HEK293T (cell line): ENCODE measurements at regions not wholly inside any gene's neighbourhood (a gene's known extent, or its start where the extent isn't known, plus 50 kb on each side); places are given as distances from the start of the nearest gene placed in this dataset.
"Not testable (repeated sequence)": the region's sequence is repeated elsewhere in the genome, so short reads cannot be mapped to it uniquely, and the experiment has no call there.

Experiments used
- CTCF ChIA-PET: fragments of 350-600 bp; formaldehyde crosslinking; extraction: SDS; loops from one replicate; lab custom pipeline; 2021; ENCODE audit warnings: antibody characterized with exemption, inconsistent platforms; lab: Yijun Ruan, JAX
- POLR2A ChIA-PET: fragments of 350-600 bp; formaldehyde crosslinking; extraction: SDS; loops from one replicate; lab custom pipeline; 2020; ENCODE audit warnings: antibody characterized with exemption, inconsistent platforms; lab: Yijun Ruan, JAX
- DNase-seq: peaks from one replicate; pipeline ENCODE4 v3.0.0; 2012; ENCODE audit warnings: mixed read lengths; ENCODE audit errors: extremely low spot score
- ARNT ChIP-seq: fragments of 450-650 bp; IDR thresholded peaks from 2 replicates; pipeline ENCODE4 v1.6.1; 2017; ENCODE audit warnings: mild to moderate bottlenecking
- BHLHE40 ChIP-seq: fragments of 450-650 bp; IDR thresholded peaks from 2 replicates; pipeline ENCODE4 v1.6.1; 2016; ENCODE audit warnings: mild to moderate bottlenecking, moderate library complexity, borderline replicate concordance
- CTBP1 ChIP-seq: fragments of 450-650 bp; IDR thresholded peaks from 2 replicates; pipeline ENCODE4 v1.6.1; 2016; ENCODE audit warnings: borderline replicate concordance
- ELF4 ChIP-seq: fragments of 450-650 bp; IDR thresholded peaks from 2 replicates; pipeline ENCODE4 v1.6.1; 2017; ENCODE audit warnings: antibody characterized with exemption
- FOXA1 ChIP-seq: fragments of 450-650 bp; IDR thresholded peaks from 2 replicates; pipeline ENCODE4 v1.6.1; 2016; ENCODE audit warnings: mild to moderate bottlenecking
- FOXK2 ChIP-seq: fragments of 450-650 bp; IDR thresholded peaks from 2 replicates; pipeline ENCODE4 v1.6.1; 2016; ENCODE audit warnings: mild to moderate bottlenecking
- FOXM1 ChIP-seq: fragments of 450-650 bp; IDR thresholded peaks from 2 replicates; pipeline ENCODE4 v1.6.1; 2017; ENCODE audit warnings: mild to moderate bottlenecking, borderline replicate concordance
- HDGF ChIP-seq: fragments of 450-650 bp; IDR thresholded peaks from 2 replicates; pipeline ENCODE4 v1.6.1; 2017; ENCODE audit warnings: antibody characterized with exemption, borderline replicate concordance
- L3MBTL2 ChIP-seq: fragments of 450-650 bp; conservative IDR thresholded peaks from 2 replicates; pipeline ENCODE4 v1.6.1; 2016; ENCODE audit warnings: mild to moderate bottlenecking
- LEF1 ChIP-seq: fragments of 450-650 bp; IDR thresholded peaks from 2 replicates; pipeline ENCODE4 v1.6.1; 2017; ENCODE audit warnings: mild to moderate bottlenecking, borderline replicate concordance
- NFRKB ChIP-seq: fragments of 450-650 bp; IDR thresholded peaks from 2 replicates; pipeline ENCODE4 v1.6.1; 2016; ENCODE audit warnings: mild to moderate bottlenecking, moderate library complexity
- SP1 ChIP-seq: fragments of 450-650 bp; IDR thresholded peaks from 2 replicates; pipeline ENCODE4 v1.6.1; 2017
- SUZ12 ChIP-seq: fragments of 450-650 bp; IDR thresholded peaks from 2 replicates; pipeline ENCODE4 v1.6.1; 2016; ENCODE audit warnings: mild to moderate bottlenecking
- TARDBP ChIP-seq: fragments of 450-650 bp; IDR thresholded peaks from 2 replicates; pipeline ENCODE4 v1.6.1; 2016
- ZNF384 ChIP-seq: fragments of 450-650 bp; IDR thresholded peaks from 2 replicates; pipeline ENCODE4 v1.6.1; 2016
- TF ChIP-seq, protein P1 (sequence below): fragments of 450-650 bp; IDR thresholded peaks from 2 replicates; pipeline ENCODE4 v1.6.1; 2016

DNA sequence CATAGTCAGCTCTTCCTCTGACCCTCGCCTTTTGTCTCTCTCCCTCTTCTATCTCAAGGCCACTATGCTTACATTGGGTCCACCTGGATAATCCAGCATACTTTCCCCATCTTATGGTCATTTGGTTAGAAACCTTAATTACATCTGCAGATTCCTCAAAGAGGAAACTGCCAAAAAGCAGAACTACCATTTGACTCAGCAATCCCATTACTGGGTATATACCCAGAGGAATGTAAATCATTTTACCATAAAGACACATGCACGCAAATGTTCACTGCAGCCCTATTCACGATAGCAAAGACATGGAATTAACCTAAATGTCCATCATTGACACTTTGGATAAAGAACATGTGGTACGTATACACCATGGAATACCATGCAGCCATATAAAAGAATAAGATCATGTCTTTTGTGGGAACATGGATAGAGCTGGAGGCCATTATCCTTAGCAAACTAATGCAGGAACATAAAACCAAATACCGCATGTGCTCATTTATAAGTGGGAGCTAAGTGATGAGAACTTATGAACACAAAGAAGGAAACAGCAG is 114.8 kb upstream of the NPY start:
- CTCF ChIA-PET: no interaction called here

DNA sequence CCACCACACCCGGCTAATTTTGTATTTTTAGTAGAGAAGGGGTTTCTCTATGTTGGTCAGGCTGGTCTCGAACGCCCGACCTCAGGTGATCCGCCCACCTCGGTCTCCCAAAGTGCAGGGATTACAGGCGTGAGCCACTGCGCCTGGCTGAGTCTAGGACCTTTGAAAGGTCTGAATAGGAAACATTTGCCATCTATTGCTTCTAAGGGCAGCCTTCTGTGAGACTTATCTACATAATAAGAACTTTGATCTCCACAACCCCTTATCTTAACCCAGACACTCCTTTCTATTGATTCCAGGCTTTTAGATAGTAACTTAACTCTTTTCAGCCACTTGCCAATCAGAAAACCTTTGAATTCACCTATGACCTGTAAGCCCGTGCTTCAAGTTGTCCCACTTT is 112.0 kb upstream of the NPY start:
- DNase-seq, CTCF ChIA-PET, POLR2A ChIA-PET: not testable (repeated sequence)

More for the DNA sequence above, 114.8 kb upstream of the NPY start:
- DNase-seq: no peak
- POLR2A ChIA-PET: no interaction called here
- no peak for TF ChIP-seq CTBP1

DNA sequence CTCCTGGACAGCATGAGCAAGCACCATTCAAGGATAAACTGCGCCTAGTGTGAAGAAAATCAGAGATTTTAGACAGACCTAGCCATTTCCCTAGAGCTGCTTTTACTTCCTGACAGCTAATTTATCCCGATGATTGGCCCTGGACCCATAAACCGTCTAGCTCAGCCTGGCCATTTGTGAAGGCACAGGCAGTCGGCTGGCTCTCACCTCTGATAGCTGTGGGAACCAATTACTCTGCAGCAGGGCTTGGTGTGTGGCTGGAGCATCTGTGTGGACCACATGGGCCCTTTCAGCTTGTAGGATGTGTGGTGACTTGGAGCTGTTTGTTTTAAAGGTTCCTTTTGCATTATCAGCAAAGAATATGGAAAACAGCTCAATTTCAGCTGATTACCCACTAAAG is 111.1 kb upstream of the NPY start:
- TF ChIP-seq SP1: no peak
- TF ChIP-seq L3MBTL2: no peak
- no peak for TF ChIP-seq ARNT
- no peak for TF ChIP-seq FOXK2
- CTCF ChIA-PET: no interaction called here
- no peak for DNase-seq
- POLR2A ChIA-PET: no interaction called here

DNA sequence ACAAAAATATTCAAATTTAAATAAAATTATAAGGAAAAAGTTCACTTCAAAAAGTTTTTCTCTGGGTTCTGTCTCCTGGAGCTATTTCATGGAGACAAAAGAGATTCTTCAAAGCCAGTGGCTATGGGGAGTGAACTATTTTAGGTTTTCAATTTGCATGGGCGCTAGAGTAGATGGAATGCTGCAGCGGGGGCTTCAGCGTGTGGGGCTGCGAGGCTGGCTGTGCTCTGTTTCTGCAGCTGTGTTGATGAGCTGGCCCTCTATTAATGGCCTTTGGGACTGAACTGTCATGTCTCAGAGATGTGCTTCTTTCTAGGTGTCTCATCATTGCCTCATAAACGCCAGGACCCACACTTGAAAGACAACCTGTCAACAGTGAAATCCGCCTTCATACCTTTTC is 108.4 kb upstream of the NPY start:
- TF ChIP-seq FOXK2 (no peak), ZNF384 (no peak), LEF1 (no peak), FOXM1 (no peak)
- CTCF ChIA-PET: no interaction called here
- DNase-seq: no peak
- POLR2A ChIA-PET: no interaction called here

DNA sequence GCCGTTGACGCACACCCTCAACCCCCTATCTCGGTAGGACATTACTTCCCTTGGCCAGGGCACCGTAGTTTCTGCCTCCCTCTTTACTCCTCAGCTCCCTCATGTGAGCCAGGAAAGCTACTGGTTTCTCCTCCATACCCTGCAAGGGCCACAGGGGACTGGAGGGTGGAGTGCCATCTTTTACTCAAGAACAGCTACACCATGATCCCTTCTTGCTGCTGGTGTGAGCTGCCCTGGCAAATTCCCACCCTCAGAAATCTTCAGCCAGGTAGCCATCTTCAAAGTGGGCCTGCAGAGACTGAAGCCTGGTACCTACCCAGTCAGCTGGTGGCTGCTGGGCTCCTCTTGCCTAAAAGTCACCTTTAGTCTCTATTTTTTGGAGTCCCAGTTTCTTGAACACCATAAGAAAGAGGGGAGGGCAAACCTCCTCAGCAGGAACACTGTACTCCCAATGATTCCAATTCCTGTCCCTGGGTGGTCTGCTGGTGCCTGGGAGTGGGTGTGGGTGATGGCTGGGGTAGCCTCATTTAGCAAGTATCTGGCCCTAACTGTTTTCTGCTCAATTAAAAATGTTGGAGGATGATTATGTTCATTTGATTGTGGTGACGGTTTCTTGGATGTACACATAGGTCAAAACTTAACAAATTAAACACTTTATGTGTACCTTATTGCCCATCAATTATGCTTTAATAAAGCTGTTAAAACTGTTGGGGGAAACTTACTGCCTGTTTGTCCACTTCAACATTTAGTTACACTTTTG is 105.0 kb upstream of the NPY start:
- ChIA-PET POLR2A (no interaction called here), CTCF (no interaction called here)
- TF ChIP-seq LEF1: no peak
- TF ChIP-seq CTBP1: no peak
- TF ChIP-seq BHLHE40: no peak
- no peak for TF ChIP-seq NFRKB
- TF ChIP-seq L3MBTL2: no peak
- no peak for TF ChIP-seq ZNF384
- TF ChIP-seq ELF4: no peak
- no peak for TF ChIP-seq SUZ12
- TF ChIP-seq ARNT: no peak
- no peak for TF ChIP-seq FOXK2
- TF ChIP-seq SP1: no peak
- TF ChIP-seq, protein P1, sequence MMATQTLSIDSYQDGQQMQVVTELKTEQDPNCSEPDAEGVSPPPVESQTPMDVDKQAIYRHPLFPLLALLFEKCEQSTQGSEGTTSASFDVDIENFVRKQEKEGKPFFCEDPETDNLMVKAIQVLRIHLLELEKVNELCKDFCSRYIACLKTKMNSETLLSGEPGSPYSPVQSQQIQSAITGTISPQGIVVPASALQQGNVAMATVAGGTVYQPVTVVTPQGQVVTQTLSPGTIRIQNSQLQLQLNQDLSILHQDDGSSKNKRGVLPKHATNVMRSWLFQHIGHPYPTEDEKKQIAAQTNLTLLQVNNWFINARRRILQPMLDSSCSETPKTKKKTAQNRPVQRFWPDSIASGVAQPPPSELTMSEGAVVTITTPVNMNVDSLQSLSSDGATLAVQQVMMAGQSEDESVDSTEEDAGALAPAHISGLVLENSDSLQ: no peak
- no peak for TF ChIP-seq FOXA1
- no peak for TF ChIP-seq HDGF
- no peak for TF ChIP-seq TARDBP
- no peak for TF ChIP-seq FOXM1

DNA sequence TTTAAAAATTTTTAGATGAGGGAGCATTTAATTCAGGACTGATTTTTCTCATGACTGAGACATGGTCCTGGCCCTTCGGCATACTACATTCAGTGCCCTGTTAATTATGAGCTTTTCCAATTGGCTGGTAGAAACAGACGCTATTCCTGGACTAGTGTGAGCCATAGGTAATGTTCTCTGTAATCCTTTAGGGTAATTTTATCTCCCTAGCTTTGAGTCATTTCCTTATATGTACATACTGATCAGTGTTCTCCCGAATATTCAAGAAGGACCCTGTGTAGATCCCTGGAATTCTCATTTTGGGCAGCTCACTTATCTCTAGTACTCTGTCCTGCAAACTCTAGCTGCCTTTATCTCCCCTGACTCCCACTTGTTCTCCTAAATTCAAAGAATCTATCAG is 92.6 kb upstream of the NPY start:
- CTCF ChIA-PET: no interaction called here
- POLR2A ChIA-PET: no interaction called here
- DNase-seq: no peak
- TF ChIP-seq FOXM1 (no peak), FOXK2 (no peak), TARDBP (no peak), FOXA1 (no peak)

More for the DNA sequence above, 105.0 kb upstream of the NPY start:
- no peak for DNase-seq

DNA sequence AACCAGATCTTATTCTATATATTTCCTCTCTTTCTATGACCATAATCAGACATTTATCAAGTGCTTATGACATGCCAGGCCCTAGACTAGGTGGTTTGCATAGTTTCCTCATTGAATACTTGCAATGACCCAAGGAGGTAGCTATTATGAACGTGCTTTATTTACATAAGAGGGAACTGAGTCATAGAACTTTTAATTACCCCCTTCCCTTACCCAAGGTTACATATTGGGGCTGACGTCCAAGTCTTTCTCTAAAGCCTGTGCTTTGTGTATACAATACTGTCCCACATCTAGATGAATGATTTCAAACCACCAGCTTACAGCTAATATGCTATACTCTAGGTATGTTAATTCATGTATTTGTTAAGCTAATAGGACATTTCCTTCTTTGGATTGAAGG is 91.9 kb upstream of the NPY start:
- TF ChIP-seq FOXM1 (no peak), LEF1 (no peak), HDGF (no peak), TARDBP (no peak), ELF4 (no peak), L3MBTL2 (no peak), BHLHE40 (no peak), ZNF384 (no peak), FOXA1 (no peak), SP1 (no peak), CTBP1 (no peak), NFRKB (no peak), ARNT (no peak)
- TF ChIP-seq, protein P1: no peak
- DNase-seq: no peak
- CTCF ChIA-PET: no interaction called here
- POLR2A ChIA-PET: no interaction called here

DNA sequence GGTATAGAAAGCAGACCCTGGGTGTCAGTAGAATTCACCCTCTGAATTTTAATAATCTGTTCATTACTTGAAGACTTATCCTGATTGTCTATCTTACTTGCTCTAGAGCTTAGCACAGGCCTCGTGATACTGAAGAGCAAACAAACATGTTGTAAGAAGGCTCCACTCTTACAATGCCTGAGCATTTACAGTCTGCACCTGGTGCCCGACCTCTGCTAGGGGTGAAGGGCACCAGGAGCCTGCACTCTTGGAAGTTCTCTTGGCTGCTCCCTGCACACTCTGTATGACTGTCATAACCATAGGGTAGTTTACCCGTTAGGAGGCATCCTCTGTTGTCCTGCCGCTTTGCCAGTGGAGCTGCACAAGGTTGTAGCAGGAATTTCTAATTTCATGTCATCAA is 91.3 kb upstream of the NPY start:
- CTCF ChIA-PET: no interaction called here
- POLR2A ChIA-PET: no interaction called here
- TF ChIP-seq, protein P1: no peak
- TF ChIP-seq SUZ12: no peak
- no peak for TF ChIP-seq SP1
- no peak for TF ChIP-seq L3MBTL2
- no peak for TF ChIP-seq LEF1
- DNase-seq: no peak
